ENCODE measurements at regions not wholly inside any gene's neighbourhood (a gene's known extent, or its start where the extent isn't known, plus 50 kb on each side); places are given as distances from the start of the nearest gene placed in this dataset.

DNA sequence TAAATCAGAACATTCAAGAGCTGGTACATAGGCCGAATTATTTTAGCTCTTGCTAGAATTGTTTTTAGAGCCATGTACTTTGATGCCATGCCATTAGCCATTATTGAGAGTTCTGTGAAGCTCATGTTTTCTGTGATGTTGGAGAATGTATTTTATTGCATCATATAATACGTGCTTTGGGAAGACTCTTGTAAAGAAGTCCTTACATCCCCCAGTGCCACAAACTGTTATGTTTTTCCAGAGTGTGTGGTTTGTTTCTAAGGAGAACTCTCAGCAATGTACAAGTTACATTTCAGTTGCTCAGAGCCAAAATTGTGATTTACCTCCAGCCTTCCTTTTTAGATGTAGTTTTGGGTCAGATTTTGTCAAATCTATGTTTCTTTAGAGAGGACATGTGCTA is 148.6 kb downstream of the HAUS1 start:
- no peaks in the 10 kb centered on the region for H3K27me3 ChIP-seq (ENCODE audit: control insufficient read depth, low read length)
- no peaks in the 10 kb centered on the region for H3K9me3 ChIP-seq (ENCODE audit: control insufficient read depth, insufficient read depth, low read length)
- no peaks in the 10 kb centered on the region for H3K9me2 ChIP-seq (replicated peaks; ENCODE audit: control insufficient read depth, low read length)
- no peaks in the 10 kb centered on the region for H4K20me1 ChIP-seq (ENCODE audit: control insufficient read depth, insufficient read depth, low read depth, low read length)
- peaks cover 12% of the 10 kb centered on the region for H3K36me3 ChIP-seq (ENCODE audit: control insufficient read depth, low read length)
- H3K4me1 ChIP-seq (ENCODE audit: control insufficient read depth, low read length) = peaks cover 32% of the 10 kb centered on the region
- H3K4me2 ChIP-seq (ENCODE audit: low read length) = no peak overlapping the region
- peaks cover 56% of the 10 kb centered on the region for H3K79me2 ChIP-seq (ENCODE audit: control insufficient read depth, low read length)
- TF ChIP-seq, protein P1, sequence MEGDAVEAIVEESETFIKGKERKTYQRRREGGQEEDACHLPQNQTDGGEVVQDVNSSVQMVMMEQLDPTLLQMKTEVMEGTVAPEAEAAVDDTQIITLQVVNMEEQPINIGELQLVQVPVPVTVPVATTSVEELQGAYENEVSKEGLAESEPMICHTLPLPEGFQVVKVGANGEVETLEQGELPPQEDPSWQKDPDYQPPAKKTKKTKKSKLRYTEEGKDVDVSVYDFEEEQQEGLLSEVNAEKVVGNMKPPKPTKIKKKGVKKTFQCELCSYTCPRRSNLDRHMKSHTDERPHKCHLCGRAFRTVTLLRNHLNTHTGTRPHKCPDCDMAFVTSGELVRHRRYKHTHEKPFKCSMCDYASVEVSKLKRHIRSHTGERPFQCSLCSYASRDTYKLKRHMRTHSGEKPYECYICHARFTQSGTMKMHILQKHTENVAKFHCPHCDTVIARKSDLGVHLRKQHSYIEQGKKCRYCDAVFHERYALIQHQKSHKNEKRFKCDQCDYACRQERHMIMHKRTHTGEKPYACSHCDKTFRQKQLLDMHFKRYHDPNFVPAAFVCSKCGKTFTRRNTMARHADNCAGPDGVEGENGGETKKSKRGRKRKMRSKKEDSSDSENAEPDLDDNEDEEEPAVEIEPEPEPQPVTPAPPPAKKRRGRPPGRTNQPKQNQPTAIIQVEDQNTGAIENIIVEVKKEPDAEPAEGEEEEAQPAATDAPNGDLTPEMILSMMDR (IDR thresholded peaks at IDR 0.05; ENCODE audit: low read depth, low read length, poor library complexity, severe bottlenecking) = no peak
- TF ChIP-seq EZH2phosphoT487 (IDR thresholded peaks at IDR 0.05; ENCODE audit: borderline replicate concordance, low read length) = no peak
- peaks cover 9% of the 10 kb centered on the region for H3F3A ChIP-seq (ENCODE audit: control insufficient read depth, insufficient read depth)
- H3K27ac ChIP-seq (ENCODE audit: low read depth, low read length) = no peak overlapping the region
- no peak overlapping the region for H3K4me3 ChIP-seq (ENCODE audit: low read length)

DNA sequence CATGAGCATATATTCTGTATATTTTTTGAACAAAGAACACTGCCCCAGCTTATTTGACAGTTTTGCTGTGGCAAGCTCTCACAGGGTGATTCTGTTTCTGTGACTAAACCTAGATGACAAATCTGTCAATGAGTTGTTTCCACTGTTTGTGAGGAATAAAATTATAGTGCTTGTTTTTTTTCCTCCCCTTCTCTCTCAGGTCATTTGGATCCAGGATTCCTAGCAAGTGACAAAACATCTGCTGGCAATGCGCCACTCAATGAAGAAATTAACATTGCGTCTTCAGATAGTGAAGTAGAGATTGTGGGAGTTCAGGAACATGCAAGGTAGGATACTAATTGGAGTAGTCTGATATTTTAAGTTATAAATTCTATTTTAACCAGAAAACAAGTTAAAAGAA is 149.3 kb downstream of the HAUS1 start:
- H3K9me2 ChIP-seq (replicated peaks; ENCODE audit: control insufficient read depth, low read length) = no peaks in the 10 kb centered on the region
- H3F3A ChIP-seq (ENCODE audit: control insufficient read depth, insufficient read depth) = peaks cover 9% of the 10 kb centered on the region
- H3K4me3 ChIP-seq (ENCODE audit: low read length) = no peak overlapping the region
- no peaks in the 10 kb centered on the region for H4K20me1 ChIP-seq (ENCODE audit: control insufficient read depth, insufficient read depth, low read depth, low read length)
- no peak overlapping the region for H3K4me2 ChIP-seq (ENCODE audit: low read length)
- H3K9me3 ChIP-seq (ENCODE audit: control insufficient read depth, insufficient read depth, low read length) = no peaks in the 10 kb centered on the region
- H3K27me3 ChIP-seq (ENCODE audit: control insufficient read depth, low read length) = no peaks in the 10 kb centered on the region
- no peak for TF ChIP-seq EZH2phosphoT487 (IDR thresholded peaks at IDR 0.05; ENCODE audit: borderline replicate concordance, low read length)
- TF ChIP-seq, protein P1 (IDR thresholded peaks at IDR 0.05; ENCODE audit: low read depth, low read length, poor library complexity, severe bottlenecking) = no peak
- peaks cover 29% of the 10 kb centered on the region for H3K4me1 ChIP-seq (ENCODE audit: control insufficient read depth, low read length)
- no peak overlapping the region for H3K27ac ChIP-seq (ENCODE audit: low read depth, low read length)
- H3K79me2 ChIP-seq (ENCODE audit: control insufficient read depth, low read length) = peaks cover 50% of the 10 kb centered on the region
- peaks cover 12% of the 10 kb centered on the region for H3K36me3 ChIP-seq (ENCODE audit: control insufficient read depth, low read length)

DNA sequence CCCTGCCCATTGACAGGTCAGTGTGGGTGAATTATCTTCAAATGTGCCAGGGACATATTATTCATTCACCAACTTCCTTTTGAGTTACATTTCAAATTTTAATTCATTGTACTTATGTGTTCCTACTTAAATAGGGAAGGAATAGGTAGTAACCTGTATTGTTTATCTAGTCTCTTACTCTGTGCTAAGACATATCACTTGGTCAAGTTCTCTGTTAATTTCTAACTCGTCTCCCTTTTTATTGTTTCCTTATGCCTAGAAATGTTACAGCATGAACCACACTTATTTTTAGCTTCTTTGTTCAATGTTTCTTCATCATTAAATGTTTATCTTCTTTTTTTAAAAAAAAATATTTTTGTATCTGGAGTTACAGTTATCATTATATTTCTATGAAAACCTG is 151.9 kb downstream of the HAUS1 start:
- H4K20me1 ChIP-seq (ENCODE audit: control insufficient read depth, insufficient read depth, low read depth, low read length) = no peaks in the 10 kb centered on the region
- H3K79me2 ChIP-seq (ENCODE audit: control insufficient read depth, low read length) = peaks cover 37% of the 10 kb centered on the region
- H3K4me2 ChIP-seq (ENCODE audit: low read length) = no peak overlapping the region

More for the DNA sequence above, 151.9 kb downstream of the HAUS1 start:
- Histone ChIP-seq H3K4me3 (ENCODE audit: low read length) (no peak overlapping the region), H3K27me3 (ENCODE audit: control insufficient read depth, low read length) (no peaks in the 10 kb centered on the region), H3K9me2 (replicated peaks; ENCODE audit: control insufficient read depth, low read length) (no peaks in the 10 kb centered on the region), H3K9me3 (ENCODE audit: control insufficient read depth, insufficient read depth, low read length) (no peaks in the 10 kb centered on the region), H3K27ac (ENCODE audit: low read depth, low read length) (no peak overlapping the region), H3F3A (ENCODE audit: control insufficient read depth, insufficient read depth) (no peaks in the 10 kb centered on the region), H3K4me1 (ENCODE audit: control insufficient read depth, low read length) (peaks cover 5% of the 10 kb centered on the region), H3K36me3 (ENCODE audit: control insufficient read depth, low read length) (peaks cover 7% of the 10 kb centered on the region)
- TF ChIP-seq EZH2phosphoT487 (IDR thresholded peaks at IDR 0.05; ENCODE audit: borderline replicate concordance, low read length) = no peak
- TF ChIP-seq, protein P1 (IDR thresholded peaks at IDR 0.05; ENCODE audit: low read depth, low read length, poor library complexity, severe bottlenecking) = no peak

Data from DOHH2 (cell line).